Adrenal gland (tissue), 5 donors: ENCODE measurements at regions not wholly inside any gene's neighbourhood (a gene's known extent, or its start where the extent isn't known, plus 50 kb on each side); places are given as distances from the start of the nearest gene placed in this dataset.

Experiments used
- POLR2A ChIP-seq, 2 donors: fragments of 450-650 bp; IDR thresholded peaks; one replicate each; pipeline ENCODE4 v1.6.1; 2017; ENCODE audit warnings: antibody characterized with exemption in 2 of 2, mild to moderate bottlenecking in 2 of 2, moderate library complexity in 1 of 2
- TF ChIP-seq, protein P1 (sequence below), 6 experiments: fragments of 450-650 bp in 4 of 6; fragments of 200-600 bp in 2 of 6; sonication (generic) in 1 of 6; IDR thresholded peaks; 1 replicate in 5 of 6; 2 replicates in 1 of 6; pipeline versions ENCODE4 v1.5.1 to v1.8.0; 2016 to 2021; ENCODE audit warnings: antibody characterized with exemption in 6 of 6, mild to moderate bottlenecking in 2 of 6, moderate library complexity in 1 of 6
- donor health status: DM: no; HTN: no; CAD: no.

DNA sequence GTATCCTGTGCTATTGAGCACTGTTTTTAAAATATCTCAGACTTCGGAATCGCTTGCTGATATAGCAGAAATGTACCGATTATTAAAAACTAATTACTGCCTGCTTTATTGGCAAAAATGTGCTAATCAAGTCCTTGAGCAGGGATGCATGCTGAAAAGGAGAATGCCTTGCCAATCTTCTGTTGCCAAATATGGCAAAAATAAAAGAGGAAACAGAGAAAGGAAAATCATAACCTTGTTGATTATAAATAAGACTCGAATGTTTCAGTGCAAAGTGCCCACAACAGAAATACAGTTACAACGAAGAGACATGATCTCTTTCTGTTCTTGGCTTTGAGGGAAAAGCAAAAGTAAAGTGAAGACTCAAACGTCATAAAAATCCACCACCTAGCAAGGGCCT is 248.5 kb downstream of the TMEM182 start:
- TF ChIP-seq, protein P1, sequence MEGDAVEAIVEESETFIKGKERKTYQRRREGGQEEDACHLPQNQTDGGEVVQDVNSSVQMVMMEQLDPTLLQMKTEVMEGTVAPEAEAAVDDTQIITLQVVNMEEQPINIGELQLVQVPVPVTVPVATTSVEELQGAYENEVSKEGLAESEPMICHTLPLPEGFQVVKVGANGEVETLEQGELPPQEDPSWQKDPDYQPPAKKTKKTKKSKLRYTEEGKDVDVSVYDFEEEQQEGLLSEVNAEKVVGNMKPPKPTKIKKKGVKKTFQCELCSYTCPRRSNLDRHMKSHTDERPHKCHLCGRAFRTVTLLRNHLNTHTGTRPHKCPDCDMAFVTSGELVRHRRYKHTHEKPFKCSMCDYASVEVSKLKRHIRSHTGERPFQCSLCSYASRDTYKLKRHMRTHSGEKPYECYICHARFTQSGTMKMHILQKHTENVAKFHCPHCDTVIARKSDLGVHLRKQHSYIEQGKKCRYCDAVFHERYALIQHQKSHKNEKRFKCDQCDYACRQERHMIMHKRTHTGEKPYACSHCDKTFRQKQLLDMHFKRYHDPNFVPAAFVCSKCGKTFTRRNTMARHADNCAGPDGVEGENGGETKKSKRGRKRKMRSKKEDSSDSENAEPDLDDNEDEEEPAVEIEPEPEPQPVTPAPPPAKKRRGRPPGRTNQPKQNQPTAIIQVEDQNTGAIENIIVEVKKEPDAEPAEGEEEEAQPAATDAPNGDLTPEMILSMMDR (IDR thresholded peaks at IDR 0.05) = no peak
- no peak for TF ChIP-seq POLR2A (IDR thresholded peaks at IDR 0.05)
